GM23248 (cell line): ENCODE measurements at regions not wholly inside any gene's neighbourhood (a gene's known extent, or its start where the extent isn't known, plus 50 kb on each side); places are given as distances from the start of the nearest gene placed in this dataset.
"Not testable (repeated sequence)": the region's sequence is repeated elsewhere in the genome, so short reads cannot be mapped to it uniquely, and the experiment has no call there.

Source experiments
- DNase-seq: peaks from one replicate; pipeline ENCODE4 v3.0.0-alpha.2; 2015
- H2AFZ ChIP-seq: fragments of 200-600 bp; sonication (generic); 2 replicates; pipeline ENCODE4 v1.6.1; 2016; ENCODE audit warnings: antibody characterized with exemption
- H3F3A ChIP-seq: fragments of 200-600 bp; sonication (generic); 2 replicates; pipeline ENCODE4 v1.6.1; 2016; ENCODE audit warnings: mild to moderate bottlenecking, antibody characterized with exemption, mixed run types; ENCODE audit not compliant: insufficient read depth
- H3K27ac ChIP-seq: fragments of 200-600 bp; sonication (generic); 2 replicates; pipeline ENCODE4 v1.5.1; 2016; ENCODE audit warnings: mild to moderate bottlenecking
- H3K27me3 ChIP-seq: fragments of 200-600 bp; sonication (generic); replicated peaks from 2 replicates; pipeline ENCODE4 v1.6.1; 2016; ENCODE audit warnings: mild to moderate bottlenecking; ENCODE audit not compliant: insufficient read depth
- H3K36me3 ChIP-seq: fragments of 200-600 bp; sonication (generic); 2 replicates; pipeline ENCODE4 v1.6.1; 2016; ENCODE audit warnings: low read depth, mild to moderate bottlenecking
- H3K4me1 ChIP-seq: fragments of 200-600 bp; sonication (generic); 2 replicates; pipeline ENCODE4 v1.6.1; 2016; ENCODE audit warnings: mild to moderate bottlenecking; ENCODE audit not compliant: insufficient read depth
- H3K4me2 ChIP-seq: fragments of 200-600 bp; sonication (generic); one replicate; pipeline ENCODE4 v1.6.1; 2016; ENCODE audit warnings: mild to moderate bottlenecking; ENCODE audit not compliant: unreplicated experiment
- H3K4me3 ChIP-seq: fragments of 200-600 bp; sonication (generic); 2 replicates; pipeline ENCODE4 v1.5.1; 2016; ENCODE audit warnings: mild to moderate bottlenecking
- H3K79me2 ChIP-seq: fragments of 200-600 bp; sonication (generic); 2 replicates; pipeline ENCODE4 v1.6.1; 2016; ENCODE audit warnings: mild to moderate bottlenecking; ENCODE audit not compliant: insufficient read depth
- H3K9ac ChIP-seq: fragments of 200-600 bp; sonication (generic); 2 replicates; pipeline ENCODE4 v1.6.1; 2016; ENCODE audit warnings: mild to moderate bottlenecking
- H3K9me2 ChIP-seq: fragments of 200-600 bp; sonication (generic); 2 replicates; pipeline ENCODE4 v1.6.1; 2016; ENCODE audit warnings: mixed run types, mild to moderate bottlenecking, moderate library complexity; ENCODE audit not compliant: insufficient read depth
- H3K9me3 ChIP-seq: fragments of 200-600 bp; sonication (generic); one replicate; pipeline ENCODE4 v1.6.1; 2017; ENCODE audit warnings: low read depth
- H4K20me1 ChIP-seq: fragments of 200-600 bp; sonication (generic); 2 replicates; pipeline ENCODE4 v1.6.0; 2016; ENCODE audit not compliant: insufficient read depth
- EZH2 ChIP-seq: fragments of 200-600 bp; sonication (generic); IDR thresholded peaks from 2 replicates; pipeline ENCODE4 v1.6.1; 2018; ENCODE audit warnings: antibody characterized with exemption, mild to moderate bottlenecking; ENCODE audit not compliant: insufficient read depth, poor library complexity, severe bottlenecking
- EZH2phosphoT487 ChIP-seq: fragments of 200-600 bp; sonication (generic); IDR thresholded peaks from 2 replicates; pipeline ENCODE4 v1.6.1; 2018; ENCODE audit warnings: antibody characterized with exemption, moderate library complexity, mild to moderate bottlenecking, low read depth; ENCODE audit not compliant: insufficient read depth
- WGBS, 2 experiments: methylation state at CpG; one replicate each; pipeline ENCODE4 v1.1.6; 2015 to 2017; ENCODE audit warnings: low lambda C conversion rate in 2 of 2, low coverage in 1 of 2; ENCODE audit errors: missing lambda C conversion rate in 2 of 2; 5-methylcytosine and 5-hydroxymethylcytosine counted together
- in situ Hi-C: fragments of 300-500 bp; cut with MboI; formaldehyde crosslinking; loops from 2 replicates; pipeline ENCODE4 v1.15.0; 2020

DNA sequence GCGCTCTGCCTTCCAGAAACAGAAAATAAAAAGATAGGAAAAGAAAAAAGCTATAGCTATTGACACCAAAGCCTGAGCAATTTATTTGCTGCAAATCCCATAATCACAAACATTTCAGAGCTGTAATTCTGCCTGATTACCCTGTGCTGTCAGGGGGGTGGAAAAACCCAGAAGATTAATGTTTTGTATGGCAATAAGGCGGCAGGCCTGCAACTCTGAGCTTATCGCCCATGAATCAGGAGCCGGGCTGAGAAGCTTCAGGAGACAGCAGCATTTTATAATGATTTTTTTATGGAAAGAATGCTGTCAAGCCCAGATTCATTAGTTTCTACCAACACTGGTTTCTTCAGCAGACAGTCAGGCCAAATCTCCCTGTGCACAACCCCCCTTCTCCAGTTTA, 82.6 kb upstream of the TMEM164 start:
- no peak overlapping the region for H2AFZ ChIP-seq
- H3F3A ChIP-seq: no peaks in the 10 kb centered on the region
- WGBS, 2 experiments: 51 to 52% methylated on average over 4 of the region's 4 CpGs
- in situ Hi-C loops: loop anchor here (25.0 kb wide), 1 partner anchor 492 kb away; no protein-coding TSS in a partner anchor
- H3K4me2 ChIP-seq: no peak overlapping the region
- H3K79me2 ChIP-seq: no peaks in the 10 kb centered on the region
- H3K27me3 ChIP-seq: no peaks in the 10 kb centered on the region
- no peak overlapping the region for H3K27ac ChIP-seq
- no peak overlapping the region for H3K9ac ChIP-seq
- no peaks in the 10 kb centered on the region for H3K9me2 ChIP-seq
- H3K9me3 ChIP-seq: no peaks in the 10 kb centered on the region
- DNase-seq: no peak
- H4K20me1 ChIP-seq: no peaks in the 10 kb centered on the region
- H3K4me3 ChIP-seq: no peak overlapping the region
- TF ChIP-seq EZH2phosphoT487 (no peak), EZH2 (no peak)
- H3K4me1 ChIP-seq: no peaks in the 10 kb centered on the region
- H3K36me3 ChIP-seq: no peaks in the 10 kb centered on the region

DNA sequence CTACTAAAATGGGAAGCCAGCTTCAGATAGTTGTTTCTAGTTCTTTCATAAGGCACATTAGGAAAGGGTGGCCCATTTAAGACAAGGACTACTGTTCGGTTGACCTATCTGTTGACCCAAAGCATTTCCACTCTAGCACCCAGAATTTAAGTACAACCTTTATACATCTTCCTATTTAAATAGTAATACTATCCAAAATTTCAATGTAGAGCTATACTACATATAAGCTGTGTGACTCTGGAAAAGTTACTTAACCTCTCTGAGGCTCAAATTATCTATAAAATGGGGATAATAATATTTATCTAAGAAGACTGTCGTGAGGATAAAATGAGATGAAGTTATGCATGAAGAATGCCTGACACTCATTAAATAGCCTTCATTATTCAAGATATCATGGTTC, 82.0 kb upstream of the TMEM164 start:
- Histone ChIP-seq H3K27ac (no peak overlapping the region), H3K36me3 (no peaks in the 10 kb centered on the region), H3K4me1 (no peaks in the 10 kb centered on the region), H3K4me2 (no peak overlapping the region), H3F3A (no peaks in the 10 kb centered on the region), H3K4me3 (no peak overlapping the region), H3K79me2 (no peaks in the 10 kb centered on the region), H3K9me2 (no peaks in the 10 kb centered on the region), H2AFZ (no peak overlapping the region), H3K9me3 (no peaks in the 10 kb centered on the region), H4K20me1 (no peaks in the 10 kb centered on the region), H3K27me3 (no peaks in the 10 kb centered on the region), H3K9ac (no peak overlapping the region)
- no peak for DNase-seq
- TF ChIP-seq EZH2phosphoT487: no peak
- no peak for TF ChIP-seq EZH2
- in situ Hi-C loops: loop anchor here (25.0 kb wide), 1 partner anchor 491 kb away; no protein-coding TSS in a partner anchor
- 50 to 53% methylated on average over 2 of the region's 2 CpGs for WGBS, 2 experiments

DNA sequence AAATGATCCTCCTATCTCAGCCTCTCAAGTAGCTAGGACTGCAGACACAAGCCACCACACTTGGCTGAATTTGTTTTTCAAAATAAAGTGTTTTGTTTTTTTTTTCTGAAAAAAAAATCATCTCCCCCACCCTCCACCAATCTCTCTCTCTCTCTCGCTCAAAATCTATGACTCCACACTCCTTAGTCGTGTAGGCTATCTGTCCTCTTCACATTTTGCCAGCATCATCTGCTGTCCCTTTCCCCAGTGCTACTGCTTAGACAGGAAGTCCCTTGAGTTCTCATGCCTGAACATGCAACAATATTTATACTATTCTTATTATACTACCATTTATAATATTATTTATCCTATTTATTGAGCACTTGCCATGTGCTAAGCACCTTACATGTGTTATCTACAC, 80.7 kb upstream of the TMEM164 start:
- H4K20me1 ChIP-seq: no peaks in the 10 kb centered on the region
- H3K79me2 ChIP-seq: no peaks in the 10 kb centered on the region
- H3K4me1 ChIP-seq: no peaks in the 10 kb centered on the region
- no peak overlapping the region for H3K27ac ChIP-seq
- H3K9me3 ChIP-seq: no peaks in the 10 kb centered on the region
- 43 to 44% methylated on average over 2 of the region's 2 CpGs for WGBS, 2 experiments
- in situ Hi-C loops: loop anchor here (25.0 kb wide), 1 partner anchor 490 kb away; no protein-coding TSS in a partner anchor
- no peaks in the 10 kb centered on the region for H3K36me3 ChIP-seq
- DNase-seq: no peak
- no peaks in the 10 kb centered on the region for H3F3A ChIP-seq
- TF ChIP-seq EZH2phosphoT487: no peak
- no peak for TF ChIP-seq EZH2
- no peak overlapping the region for H2AFZ ChIP-seq
- H3K4me2 ChIP-seq: no peak overlapping the region
- H3K9ac ChIP-seq: no peak overlapping the region
- H3K4me3 ChIP-seq: no peak overlapping the region
- H3K27me3 ChIP-seq: no peaks in the 10 kb centered on the region
- H3K9me2 ChIP-seq: no peaks in the 10 kb centered on the region

DNA sequence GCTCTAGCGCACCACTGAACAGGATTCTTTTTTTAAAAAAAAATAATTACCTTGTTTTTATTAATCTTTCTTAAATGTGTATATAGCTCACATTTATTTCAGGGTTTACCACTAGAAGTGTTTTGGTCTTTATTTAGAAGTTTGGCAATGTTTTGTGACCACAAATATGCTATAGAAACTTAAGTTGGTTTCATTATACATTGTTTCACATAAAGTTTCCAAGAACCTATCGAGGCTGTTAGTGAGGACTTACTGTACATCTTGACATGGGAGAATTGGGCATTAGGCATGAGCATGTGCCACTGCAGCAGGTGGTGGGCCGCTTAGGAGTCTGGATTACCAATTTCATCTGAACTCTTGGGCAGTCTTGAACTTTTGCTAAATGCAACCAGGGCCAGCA, 77.9 kb upstream of the TMEM164 start:
- H3K4me3 ChIP-seq, H3K4me2 ChIP-seq, H3K79me2 ChIP-seq, H3K27ac ChIP-seq, H3K27me3 ChIP-seq, H4K20me1 ChIP-seq, H3K9ac ChIP-seq, H3K36me3 ChIP-seq, in situ Hi-C loops, H3K9me2 ChIP-seq, H3K4me1 ChIP-seq, H3K9me3 ChIP-seq, H2AFZ ChIP-seq, H3F3A ChIP-seq, DNase-seq: not testable (repeated sequence)
- WGBS, 2 experiments: 61 to 64% methylated on average over 3 of the region's 3 CpGs

DNA sequence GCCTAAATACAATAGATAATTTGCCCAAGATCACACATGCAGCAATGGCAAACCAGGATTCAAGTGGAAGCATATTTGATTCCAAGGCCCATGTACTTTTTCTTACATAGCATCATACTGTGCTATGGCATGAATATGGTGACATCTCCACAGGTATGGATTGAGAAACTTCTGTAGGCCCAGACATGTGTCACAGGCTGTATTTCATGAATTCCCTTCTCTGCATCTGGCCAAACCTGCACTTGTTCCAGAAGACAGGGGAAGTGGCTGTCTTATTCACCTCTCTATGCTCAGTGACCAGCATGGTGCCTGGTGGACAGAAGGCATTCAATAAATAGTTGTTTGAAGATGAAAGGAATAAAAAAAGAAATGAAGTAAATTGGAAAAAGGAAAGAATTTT, 77.3 kb upstream of the TMEM164 start:
- DNase-seq: no peak
- H3K4me2 ChIP-seq: no peak overlapping the region
- no peak overlapping the region for H2AFZ ChIP-seq
- no peaks in the 10 kb centered on the region for H3K4me1 ChIP-seq
- H3K4me3 ChIP-seq: no peak overlapping the region
- no peaks in the 10 kb centered on the region for H4K20me1 ChIP-seq
- no peak overlapping the region for H3K27ac ChIP-seq
- no peaks in the 10 kb centered on the region for H3F3A ChIP-seq
- no peaks in the 10 kb centered on the region for H3K27me3 ChIP-seq
- TF ChIP-seq EZH2phosphoT487 (no peak), EZH2 (no peak)
- in situ Hi-C loops: no loop called here
- H3K36me3 ChIP-seq: no peaks in the 10 kb centered on the region
- H3K9me3 ChIP-seq: no peaks in the 10 kb centered on the region
- H3K9me2 ChIP-seq: no peaks in the 10 kb centered on the region
- H3K79me2 ChIP-seq: no peaks in the 10 kb centered on the region
- H3K9ac ChIP-seq: no peak overlapping the region
